Mesothelial cell of epicardium (in vitro differentiated cells): ENCODE measurements at regions not wholly inside any gene's neighbourhood (a gene's known extent, or its start where the extent isn't known, plus 50 kb on each side); places are given as distances from the start of the nearest gene placed in this dataset.

Experiments used
- DNase-seq, 2 experiments: peaks; one replicate each; pipeline ENCODE4 v3.0.0; 2021; ENCODE audit warnings: low spot score in 2 of 2; ENCODE audit not compliant: unreplicated experiment in 2 of 2
- H3K27ac Mint-ChIP-seq: 2 replicates; pipeline ENCODE4 v1.8.0; 2021; ENCODE audit warnings: mixed read lengths
- H3K27me3 Mint-ChIP-seq: 2 replicates; pipeline ENCODE4 v1.8.0; 2021; ENCODE audit warnings: low read depth, mixed read lengths
- H3K36me3 Mint-ChIP-seq: 2 replicates; pipeline ENCODE4 v1.8.0; 2021; ENCODE audit warnings: mixed read lengths
- H3K4me1 Mint-ChIP-seq: 2 replicates; pipeline ENCODE4 v1.8.0; 2021; ENCODE audit warnings: mixed read lengths
- H3K4me3 Mint-ChIP-seq: 2 replicates; pipeline ENCODE4 v1.8.0; 2021; ENCODE audit warnings: mild to moderate bottlenecking, moderate library complexity, mixed read lengths
- H3K9me3 Mint-ChIP-seq: 2 replicates; pipeline ENCODE4 v1.8.0; 2021; ENCODE audit warnings: mixed read lengths
- CTCF ChIP-seq: fragments of 200-600 bp; sonication (generic); IDR thresholded peaks from one replicate; pipeline ENCODE4 v1.5.0; 2021; ENCODE audit warnings: antibody characterized with exemption; ENCODE audit not compliant: unreplicated experiment

DNA sequence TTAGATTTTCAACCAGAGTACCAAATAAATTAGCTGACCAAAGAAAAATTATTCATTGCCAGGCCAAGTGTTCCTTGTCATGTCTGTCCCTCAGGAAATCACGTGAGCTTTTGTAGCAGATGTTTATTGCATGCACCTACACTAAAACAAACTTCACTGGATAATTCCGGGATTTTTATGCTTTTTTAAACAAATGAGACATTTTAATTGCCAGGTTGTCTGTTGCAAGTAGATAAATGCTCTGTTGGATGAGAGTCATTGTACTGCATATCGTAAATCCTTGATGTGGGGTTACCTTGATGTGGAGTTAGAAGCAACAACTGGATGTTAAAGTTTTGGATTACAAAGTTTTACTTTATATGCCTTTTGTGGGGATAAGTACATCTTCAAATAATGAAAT lies 1187.7 kb upstream of the PCDH9 start:
- Mint-ChIP-seq H3K36me3 (peaks cover 3% of the 10 kb centered on the region), H3K9me3 (peaks cover 45% of the 10 kb centered on the region), H3K27me3 (no peaks in the 10 kb centered on the region), H3K4me3 (no peak overlapping the region), H3K4me1 (no peaks in the 10 kb centered on the region), H3K27ac (no peak overlapping the region)
- no peak for DNase-seq
- TF ChIP-seq CTCF: no peak

- TF ChIP-seq CTCF: no peak
- Mint-ChIP-seq H3K9me3 (peaks cover 41% of the 10 kb centered on the region), H3K4me3 (no peak overlapping the region), H3K36me3 (peaks cover 10% of the 10 kb centered on the region), H3K27me3 (no peaks in the 10 kb centered on the region), H3K27ac (no peak overlapping the region), H3K4me1 (no peaks in the 10 kb centered on the region)
- DNase-seq: no peak
Observed at GRCh38 chr13:68410007-68410406, 1179.9 kb upstream of the PCDH9 start.

- Mint-ChIP-seq H3K27me3 (no peaks in the 10 kb centered on the region), H3K9me3 (peaks cover 15% of the 10 kb centered on the region), H3K36me3 (no peaks in the 10 kb centered on the region), H3K27ac (no peak overlapping the region), H3K4me3 (no peak overlapping the region), H3K4me1 (no peaks in the 10 kb centered on the region)
- no peak for DNase-seq
- TF ChIP-seq CTCF: no peak
Observed at GRCh38 chr13:68390987-68391386, 1160.9 kb upstream of the PCDH9 start.

DNA sequence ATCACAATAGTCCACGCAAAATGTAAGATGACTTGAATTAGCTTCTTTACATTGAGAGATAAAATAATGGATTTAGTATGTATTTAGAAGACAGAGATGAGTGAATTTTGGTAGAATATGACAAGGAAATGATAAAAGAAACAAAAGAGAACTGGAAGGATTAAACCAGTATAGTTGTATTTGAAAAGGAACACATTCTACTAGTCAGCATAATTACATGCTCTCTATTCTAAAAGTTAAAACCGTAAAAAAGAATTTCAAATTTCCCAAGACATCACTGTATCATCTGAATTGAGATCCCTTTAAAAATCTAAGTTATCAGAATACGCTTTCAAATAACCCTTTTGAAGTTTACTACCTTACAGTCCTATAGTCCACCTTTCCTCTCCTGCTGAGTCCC lies 1156.7 kb upstream of the PCDH9 start:
- H3K36me3 Mint-ChIP-seq: no peaks in the 10 kb centered on the region
- no peaks in the 10 kb centered on the region for H3K27me3 Mint-ChIP-seq
- no peak for DNase-seq
- no peak overlapping the region for H3K4me3 Mint-ChIP-seq
- TF ChIP-seq CTCF: no peak
- peaks cover 2% of the 10 kb centered on the region for H3K4me1 Mint-ChIP-seq
- no peak overlapping the region for H3K27ac Mint-ChIP-seq
- peaks cover 14% of the 10 kb centered on the region for H3K9me3 Mint-ChIP-seq

- peaks cover 2% of the 10 kb centered on the region for H3K4me1 Mint-ChIP-seq
- H3K9me3 Mint-ChIP-seq: no peaks in the 10 kb centered on the region
- H3K4me3 Mint-ChIP-seq: no peak overlapping the region
- DNase-seq: no peak
- no peaks in the 10 kb centered on the region for H3K27me3 Mint-ChIP-seq
- H3K27ac Mint-ChIP-seq: no peak overlapping the region
- TF ChIP-seq CTCF: no peak
- H3K36me3 Mint-ChIP-seq: no peaks in the 10 kb centered on the region
Observed at GRCh38 chr13:68380041-68380973, 1150.2 kb upstream of the PCDH9 start.
